ENCODE measurements at regions not wholly inside any gene's neighbourhood (a gene's known extent, or its start where the extent isn't known, plus 50 kb on each side); places are given as distances from the start of the nearest gene placed in this dataset.
"Not testable (repeated sequence)": the region's sequence is repeated elsewhere in the genome, so short reads cannot be mapped to it uniquely, and the experiment has no call there.

DNA sequence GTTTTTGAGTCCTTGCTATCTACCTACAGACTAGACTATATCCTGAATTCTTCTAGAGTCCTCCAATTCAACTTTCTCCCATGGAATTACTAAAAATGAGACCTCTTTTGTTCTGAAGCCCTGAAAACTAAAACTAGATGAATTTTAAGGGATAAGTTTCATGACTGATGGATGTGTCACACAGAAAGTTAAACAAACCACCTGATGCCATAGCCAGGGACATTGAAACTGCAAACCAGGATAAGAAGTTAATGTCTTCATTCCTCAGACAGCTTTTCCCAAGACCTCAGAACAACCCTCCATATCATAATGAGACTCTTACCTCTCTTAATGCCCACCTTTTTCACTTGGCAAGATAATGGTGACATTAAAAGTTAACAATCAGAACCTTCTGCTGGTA, 81.5 kb upstream of the PTPN13 start:
- intact Hi-C loops (cut with DNase I; ENCODE audit: low total_unique reads), result no loop called here
- TF ChIP-seq POLR2A (IDR thresholded peaks at IDR 0.05), result no peak
- TF ChIP-seq, protein P1, sequence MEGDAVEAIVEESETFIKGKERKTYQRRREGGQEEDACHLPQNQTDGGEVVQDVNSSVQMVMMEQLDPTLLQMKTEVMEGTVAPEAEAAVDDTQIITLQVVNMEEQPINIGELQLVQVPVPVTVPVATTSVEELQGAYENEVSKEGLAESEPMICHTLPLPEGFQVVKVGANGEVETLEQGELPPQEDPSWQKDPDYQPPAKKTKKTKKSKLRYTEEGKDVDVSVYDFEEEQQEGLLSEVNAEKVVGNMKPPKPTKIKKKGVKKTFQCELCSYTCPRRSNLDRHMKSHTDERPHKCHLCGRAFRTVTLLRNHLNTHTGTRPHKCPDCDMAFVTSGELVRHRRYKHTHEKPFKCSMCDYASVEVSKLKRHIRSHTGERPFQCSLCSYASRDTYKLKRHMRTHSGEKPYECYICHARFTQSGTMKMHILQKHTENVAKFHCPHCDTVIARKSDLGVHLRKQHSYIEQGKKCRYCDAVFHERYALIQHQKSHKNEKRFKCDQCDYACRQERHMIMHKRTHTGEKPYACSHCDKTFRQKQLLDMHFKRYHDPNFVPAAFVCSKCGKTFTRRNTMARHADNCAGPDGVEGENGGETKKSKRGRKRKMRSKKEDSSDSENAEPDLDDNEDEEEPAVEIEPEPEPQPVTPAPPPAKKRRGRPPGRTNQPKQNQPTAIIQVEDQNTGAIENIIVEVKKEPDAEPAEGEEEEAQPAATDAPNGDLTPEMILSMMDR (IDR thresholded peaks at IDR 0.05 in 4 of 5, conservative IDR thresholded peaks at IDR 0.05 in 1 of 5), result no peak
- H3K27me3 ChIP-seq, result no peaks in the 10 kb centered on the region
- H3K9me3 ChIP-seq, result no peaks in the 10 kb centered on the region
- ATAC-seq, result no peak
- no peak overlapping the region for H3K4me3 ChIP-seq
- no peak overlapping the region for H3K27ac ChIP-seq
- no peaks in the 10 kb centered on the region for H3K4me1 ChIP-seq
- H3K36me3 ChIP-seq, result no peaks in the 10 kb centered on the region
- in situ Hi-C loops (cut with MboI; ENCODE audit: low sequenced_read_pairs in 4 of 4), result no loop called here
- no peak for DNase-seq

DNA sequence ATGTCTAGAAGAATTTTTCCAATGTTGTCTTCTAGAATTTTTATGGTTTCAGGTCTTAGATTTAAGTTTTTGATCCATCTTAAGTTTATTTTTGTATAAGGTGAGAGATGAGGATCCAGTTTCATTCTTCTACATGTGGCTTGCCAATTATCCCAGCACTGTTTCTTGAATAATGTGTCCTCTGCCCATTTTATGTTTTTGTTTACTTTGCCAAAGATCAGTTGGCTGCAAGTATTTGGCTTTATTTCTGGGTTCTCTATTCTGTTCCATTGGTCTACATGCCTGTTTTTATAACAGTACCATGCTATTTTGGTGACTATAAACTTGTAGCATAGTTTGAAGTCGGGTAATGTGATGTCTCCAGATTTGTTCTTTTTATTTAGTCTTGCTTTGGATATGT, 78.2 kb upstream of the PTPN13 start:
- ATAC-seq; in situ Hi-C loops (cut with MboI; ENCODE audit: low sequenced_read_pairs in 4 of 4): not testable (repeated sequence)

DNA sequence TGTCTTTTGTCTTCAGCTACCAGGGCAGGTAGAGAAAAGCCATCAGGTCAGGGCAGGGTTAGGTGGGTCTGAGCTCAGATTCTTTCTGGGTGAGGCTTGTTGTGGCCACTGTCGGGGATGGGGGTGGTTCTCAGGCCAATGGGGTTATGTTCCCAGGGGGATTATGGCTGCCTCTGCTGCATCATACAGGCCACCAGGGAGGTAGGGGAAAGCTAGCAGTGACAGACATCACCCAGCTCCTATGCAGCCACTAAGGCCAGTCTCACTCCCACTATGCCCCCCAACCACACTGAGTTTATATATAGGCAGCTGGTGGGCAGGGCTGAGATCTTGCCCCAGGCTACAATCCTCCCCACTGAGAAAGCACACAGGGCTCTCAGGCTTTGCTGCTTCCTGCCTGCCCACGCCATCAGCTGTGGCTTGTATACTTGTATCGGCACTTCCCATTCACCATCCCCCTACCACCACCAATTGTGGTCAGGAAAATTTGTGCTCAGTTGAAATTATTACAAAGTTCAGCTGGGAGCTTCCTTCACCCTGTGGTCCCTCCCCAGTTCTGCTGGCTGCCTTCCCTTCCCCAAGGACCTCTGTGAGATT, 72.6 kb upstream of the PTPN13 start:
- TF ChIP-seq, protein P1 (IDR thresholded peaks at IDR 0.05 in 4 of 5, conservative IDR thresholded peaks at IDR 0.05 in 1 of 5), result no peak
- TF ChIP-seq POLR2A (IDR thresholded peaks at IDR 0.05), result no peak
- H3K27ac ChIP-seq, result no peak overlapping the region
- no peaks in the 10 kb centered on the region for H3K36me3 ChIP-seq
- intact Hi-C loops (cut with DNase I; ENCODE audit: low total_unique reads) (no loop called here), in situ Hi-C loops (cut with MboI; ENCODE audit: low sequenced_read_pairs in 4 of 4) (no loop called here)
- ATAC-seq (no peak), DNase-seq (no peak)
- H3K4me1 ChIP-seq, result no peaks in the 10 kb centered on the region
- H3K27me3 ChIP-seq, result no peaks in the 10 kb centered on the region
- H3K9me3 ChIP-seq, result no peaks in the 10 kb centered on the region
- no peak overlapping the region for H3K4me3 ChIP-seq

More for the DNA sequence above, 78.2 kb upstream of the PTPN13 start:
- intact Hi-C loops (cut with DNase I; ENCODE audit: low total_unique reads); H3K27ac ChIP-seq; H3K9me3 ChIP-seq; H3K4me3 ChIP-seq; H3K27me3 ChIP-seq; H3K36me3 ChIP-seq; H3K4me1 ChIP-seq; DNase-seq: not testable (repeated sequence)

DNA sequence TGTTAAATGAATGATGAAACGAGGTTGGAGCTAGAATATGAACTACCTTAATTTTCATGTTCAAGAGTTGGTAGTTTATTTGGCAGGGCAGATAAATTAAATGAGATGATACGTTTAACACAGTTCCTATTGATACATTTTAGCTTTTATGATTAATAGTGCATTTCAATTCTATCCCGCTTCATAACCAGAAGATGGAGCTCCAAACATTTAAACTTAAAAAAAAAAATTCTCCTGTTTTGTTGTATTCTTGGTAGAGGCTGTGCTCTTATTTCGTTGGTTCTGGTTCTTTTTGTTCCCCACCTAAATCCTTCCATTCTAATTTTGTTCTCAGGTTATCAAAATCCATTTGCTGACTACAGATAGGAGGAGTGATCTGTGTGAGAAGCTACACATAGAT, 71.8 kb upstream of the PTPN13 start:
- TF ChIP-seq, protein P1 (IDR thresholded peaks at IDR 0.05 in 4 of 5, conservative IDR thresholded peaks at IDR 0.05 in 1 of 5), result no peak
- TF ChIP-seq POLR2A (IDR thresholded peaks at IDR 0.05), result no peak
- Histone ChIP-seq H3K27me3 (no peaks in the 10 kb centered on the region), H3K36me3 (no peaks in the 10 kb centered on the region), H3K4me3 (no peak overlapping the region), H3K27ac (no peak overlapping the region), H3K9me3 (no peaks in the 10 kb centered on the region), H3K4me1 (no peaks in the 10 kb centered on the region)
- ATAC-seq, result no peak
- in situ Hi-C loops (cut with MboI; ENCODE audit: low sequenced_read_pairs in 4 of 4) (no loop called here), intact Hi-C loops (cut with DNase I; ENCODE audit: low total_unique reads) (no loop called here)
- no peak for DNase-seq

DNA sequence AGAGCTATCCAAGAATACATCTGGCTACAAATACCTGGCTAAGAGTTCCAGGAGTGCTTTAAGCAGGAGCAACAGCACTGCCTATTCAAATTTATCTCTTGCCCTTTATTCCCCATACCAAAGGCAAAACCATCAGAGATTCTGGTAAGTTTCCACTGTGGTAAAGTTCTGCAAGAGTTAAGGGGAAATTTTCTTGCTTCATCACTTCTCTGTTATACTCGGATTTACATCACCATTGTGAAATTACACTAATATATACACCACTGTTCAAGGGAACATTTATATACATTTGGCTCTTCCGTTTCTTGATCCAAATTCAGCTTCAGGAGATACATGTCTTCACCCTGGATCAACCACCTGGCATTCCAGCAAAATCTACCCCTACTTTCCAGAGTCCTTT, 70.8 kb upstream of the PTPN13 start:
- Histone ChIP-seq H3K4me1 (no peaks in the 10 kb centered on the region), H3K27me3 (no peaks in the 10 kb centered on the region), H3K27ac (no peak overlapping the region), H3K4me3 (no peak overlapping the region), H3K9me3 (no peaks in the 10 kb centered on the region), H3K36me3 (no peaks in the 10 kb centered on the region)
- in situ Hi-C loops (cut with MboI; ENCODE audit: low sequenced_read_pairs in 4 of 4), result no loop called here
- no peak for TF ChIP-seq POLR2A (IDR thresholded peaks at IDR 0.05)
- TF ChIP-seq, protein P1 (IDR thresholded peaks at IDR 0.05 in 4 of 5, conservative IDR thresholded peaks at IDR 0.05 in 1 of 5), result no peak
- ATAC-seq (no peak), DNase-seq (no peak)
- intact Hi-C loops (cut with DNase I; ENCODE audit: low total_unique reads), result no loop called here

DNA sequence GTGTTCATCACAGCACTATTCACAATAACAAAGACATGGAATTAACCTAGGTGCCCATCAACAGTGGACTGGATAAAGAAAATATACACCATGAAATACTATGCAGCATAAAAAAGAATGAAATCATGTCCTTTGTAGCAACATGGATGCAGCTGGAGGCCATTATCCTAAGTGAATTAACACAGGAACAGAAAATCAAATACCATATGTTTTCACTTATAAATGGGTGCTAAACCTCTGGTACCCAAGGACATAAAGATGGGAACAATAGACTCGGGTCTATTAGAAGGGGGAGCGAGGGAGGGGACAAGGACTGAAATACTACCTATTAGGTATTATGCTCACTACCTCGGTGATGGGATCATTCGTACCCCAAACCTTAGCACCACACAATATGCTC, 66.4 kb upstream of the PTPN13 start:
- H3K27me3 ChIP-seq; H3K9me3 ChIP-seq; in situ Hi-C loops (cut with MboI; ENCODE audit: low sequenced_read_pairs in 4 of 4); intact Hi-C loops (cut with DNase I; ENCODE audit: low total_unique reads); H3K36me3 ChIP-seq; H3K4me1 ChIP-seq; ATAC-seq; H3K27ac ChIP-seq; H3K4me3 ChIP-seq; DNase-seq: not testable (repeated sequence)
